ENCODE measurements at regions not wholly inside any gene's neighbourhood (a gene's known extent, or its start where the extent isn't known, plus 50 kb on each side); places are given as distances from the start of the nearest gene placed in this dataset.

DNA sequence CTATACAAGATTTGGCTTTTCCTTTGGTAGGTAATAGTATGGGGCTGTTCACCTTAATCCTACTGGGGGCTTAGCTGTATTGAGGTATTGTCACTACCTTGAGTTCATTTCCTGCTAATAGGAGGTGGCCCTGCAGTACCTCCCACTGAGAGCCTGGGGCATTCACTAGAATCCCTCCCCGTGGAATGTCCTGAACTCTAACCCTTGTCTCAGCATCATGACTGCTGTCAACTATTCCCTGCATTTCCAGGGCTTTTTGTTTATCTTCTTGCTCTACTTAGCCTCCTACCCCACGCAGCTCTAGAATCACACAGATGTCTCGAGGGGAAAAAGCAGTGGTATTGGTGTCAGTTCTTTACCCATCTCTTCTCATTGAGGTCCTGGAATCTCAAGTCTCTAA is 542.3 kb downstream of the METTL4 start:
- DNase-seq (ENCODE audit: low read depth in 1 of 2, low spot score in 1 of 2): no peak

GRCh38 chr18:2030647-2031046 is 540.7 kb downstream of the METTL4 start:
- Histone ChIP-seq H3K4me3 (replicated peaks; ENCODE audit: insufficient read depth, low read length) (no peak overlapping the region), H3K27ac (replicated peaks) (no peak overlapping the region), H3K27me3 (ENCODE audit: insufficient read depth, poor library complexity, severe bottlenecking) (no peaks in the 10 kb centered on the region)
- TF ChIP-seq CTCF (IDR thresholded peaks at IDR 0.05; ENCODE audit: insufficient read depth, low read length): no peak
- no peak for TF ChIP-seq POLR2AphosphoS5 (IDR thresholded peaks at IDR 0.05; ENCODE audit: low read depth)
- no peak for TF ChIP-seq SPI1 (IDR thresholded peaks at IDR 0.05; ENCODE audit: borderline replicate concordance, low read depth)
- TF ChIP-seq GABPA (IDR thresholded peaks at IDR 0.05; ENCODE audit: low read depth): no peak
- no peak for TF ChIP-seq REST (IDR thresholded peaks at IDR 0.05; ENCODE audit: insufficient replicate concordance, low read depth)
- DNase-seq (ENCODE audit: low read depth in 1 of 2, low spot score in 1 of 2): no peak

More for the DNA sequence above, 542.3 kb downstream of the METTL4 start:
- H3K27me3 ChIP-seq (ENCODE audit: insufficient read depth, poor library complexity, severe bottlenecking): no peaks in the 10 kb centered on the region
- H3K27ac ChIP-seq (replicated peaks): no peak overlapping the region
- H3K4me3 ChIP-seq (replicated peaks; ENCODE audit: insufficient read depth, low read length): no peak overlapping the region
- TF ChIP-seq POLR2AphosphoS5 (IDR thresholded peaks at IDR 0.05; ENCODE audit: low read depth) (no peak), CTCF (IDR thresholded peaks at IDR 0.05; ENCODE audit: insufficient read depth, low read length) (no peak), SPI1 (IDR thresholded peaks at IDR 0.05; ENCODE audit: borderline replicate concordance, low read depth) (no peak), GABPA (IDR thresholded peaks at IDR 0.05; ENCODE audit: low read depth) (no peak), REST (IDR thresholded peaks at IDR 0.05; ENCODE audit: insufficient replicate concordance, low read depth) (no peak)

- Histone ChIP-seq H3K27ac (replicated peaks) (no peak overlapping the region), H3K27me3 (ENCODE audit: insufficient read depth, poor library complexity, severe bottlenecking) (no peaks in the 10 kb centered on the region), H3K4me3 (replicated peaks; ENCODE audit: insufficient read depth, low read length) (no peak overlapping the region)
- TF ChIP-seq SPI1 (IDR thresholded peaks at IDR 0.05; ENCODE audit: borderline replicate concordance, low read depth) (no peak), CTCF (IDR thresholded peaks at IDR 0.05; ENCODE audit: insufficient read depth, low read length) (no peak), POLR2AphosphoS5 (IDR thresholded peaks at IDR 0.05; ENCODE audit: low read depth) (no peak), GABPA (IDR thresholded peaks at IDR 0.05; ENCODE audit: low read depth) (no peak), REST (IDR thresholded peaks at IDR 0.05; ENCODE audit: insufficient replicate concordance, low read depth) (no peak)
- no peak for DNase-seq (ENCODE audit: low read depth in 1 of 2, low spot score in 1 of 2)
Measured at GRCh38 chr18:2032036-2032435, 539.3 kb downstream of the METTL4 start.

Data from HL-60 (cell line).